H9 (cell line): ENCODE measurements at regions not wholly inside any gene's neighbourhood (a gene's known extent, or its start where the extent isn't known, plus 50 kb on each side); places are given as distances from the start of the nearest gene placed in this dataset.

Experiments
- DNase-seq: peaks from one replicate; pipeline ENCODE4 v3.0.0-alpha.2; 2017
- H2AFZ ChIP-seq: one replicate; pipeline ENCODE4 v1.6.1; 2013; ENCODE audit warnings: mild to moderate bottlenecking, low read length, control low read depth, moderate library complexity
- H2AK5ac ChIP-seq: 2 replicates; pipeline ENCODE4 v1.6.1; 2013; ENCODE audit warnings: low read length, control low read depth, mixed read lengths; ENCODE audit not compliant: insufficient read length
- H2BK120ac ChIP-seq: one replicate; pipeline ENCODE4 v1.6.1; 2013; ENCODE audit warnings: low read depth, mild to moderate bottlenecking, low read length, control low read depth, inconsistent platforms; ENCODE audit not compliant: poor library complexity, severe bottlenecking
- H2BK12ac ChIP-seq: 2 replicates; pipeline ENCODE4 v1.6.1; 2013; ENCODE audit warnings: low read length, control low read depth, mixed read lengths, low read depth; ENCODE audit not compliant: insufficient read length
- H2BK15ac ChIP-seq: 2 replicates; pipeline ENCODE4 v1.6.1; 2013; ENCODE audit warnings: low read depth, low read length, control low read depth
- H2BK20ac ChIP-seq: one replicate; pipeline ENCODE4 v1.6.1; 2013; ENCODE audit warnings: low read depth, mild to moderate bottlenecking, low read length, control low read depth, inconsistent platforms; ENCODE audit not compliant: poor library complexity, severe bottlenecking
- H2BK5ac ChIP-seq: 2 replicates; pipeline ENCODE4 v1.6.1; 2013; ENCODE audit warnings: low read length, control low read depth, mixed read lengths; ENCODE audit not compliant: insufficient read length
- H3K14ac ChIP-seq: 2 replicates; pipeline ENCODE4 v1.6.1; 2013; ENCODE audit warnings: low read length, control low read depth; ENCODE audit not compliant: insufficient read depth
- H3K18ac ChIP-seq: 2 replicates; pipeline ENCODE4 v1.6.1; 2013; ENCODE audit warnings: low read depth, mild to moderate bottlenecking, mixed read lengths, low read length, control low read depth; ENCODE audit not compliant: insufficient read length
- H3K23ac ChIP-seq: 2 replicates; pipeline ENCODE4 v1.6.1; 2013; ENCODE audit warnings: low read length, control low read depth, mixed read lengths, low read depth; ENCODE audit not compliant: insufficient read length
- H3K23me2 ChIP-seq: 2 replicates; pipeline ENCODE4 v1.6.1; 2013; ENCODE audit warnings: low read depth, mild to moderate bottlenecking, mixed read lengths, low read length, control low read depth; ENCODE audit not compliant: insufficient read length, poor library complexity, severe bottlenecking
- H3K27ac ChIP-seq: 2 replicates; pipeline ENCODE4 v1.5.1; 2013; ENCODE audit warnings: low read length, control low read depth, mixed read lengths, low read depth; ENCODE audit not compliant: insufficient read length
- H3K27me3 ChIP-seq: 2 replicates; pipeline ENCODE4 v1.6.1; 2013; ENCODE audit warnings: low read length, control low read depth, inconsistent platforms; ENCODE audit not compliant: insufficient read depth
- H3K4ac ChIP-seq: 2 replicates; pipeline ENCODE4 v1.6.1; 2013; ENCODE audit warnings: low read depth, mild to moderate bottlenecking, control low read depth, inconsistent platforms, low read length, moderate library complexity
- H3K4me1 ChIP-seq: 2 replicates; pipeline ENCODE4 v1.6.1; 2013; ENCODE audit warnings: low read length, control low read depth, inconsistent platforms; ENCODE audit not compliant: insufficient read depth
- H3K4me2 ChIP-seq: 2 replicates; pipeline ENCODE4 v1.6.1; 2013; ENCODE audit warnings: low read length, control low read depth, mixed read lengths; ENCODE audit not compliant: insufficient read length, insufficient read depth
- H3K56ac ChIP-seq: 2 replicates; pipeline ENCODE4 v1.6.1; 2013; ENCODE audit warnings: low read depth, mild to moderate bottlenecking, mixed read lengths, low read length, control low read depth; ENCODE audit not compliant: insufficient read length
- H3K79me1 ChIP-seq: 2 replicates; pipeline ENCODE4 v1.6.1; 2013; ENCODE audit warnings: low read depth, mild to moderate bottlenecking, moderate library complexity, low read length, control low read depth, inconsistent platforms; ENCODE audit not compliant: insufficient read depth, poor library complexity, severe bottlenecking
- H3K79me2 ChIP-seq: 2 replicates; pipeline ENCODE4 v1.6.1; 2013; ENCODE audit warnings: low read length, control low read depth, inconsistent platforms; ENCODE audit not compliant: insufficient read depth
- H3K9ac ChIP-seq: 2 replicates; pipeline ENCODE4 v1.6.1; 2013; ENCODE audit warnings: low read length, control low read depth, mixed read lengths; ENCODE audit not compliant: insufficient read length; ENCODE audit errors: extremely low read depth
- H3K9me3 ChIP-seq: one replicate; pipeline ENCODE4 v1.6.1; 2013; ENCODE audit warnings: low read depth, low read length, inconsistent platforms; ENCODE audit not compliant: control insufficient read depth
- H3T11ph ChIP-seq: one replicate; pipeline ENCODE4 v1.6.1; 2013; ENCODE audit warnings: mild to moderate bottlenecking, low read length, control low read depth, inconsistent platforms
- H4K20me1 ChIP-seq: one replicate; pipeline ENCODE4 v1.6.1; 2013; ENCODE audit not compliant: control insufficient read depth, insufficient read length, insufficient read depth
- H4K5ac ChIP-seq: 2 replicates; pipeline ENCODE4 v1.6.1; 2013; ENCODE audit warnings: low read depth, mild to moderate bottlenecking, mixed read lengths, low read length, control low read depth; ENCODE audit not compliant: insufficient read length
- H4K8ac ChIP-seq: replicated peaks from 2 replicates; pipeline ENCODE4 v1.6.1; 2013; ENCODE audit warnings: low read length, control low read depth, mixed read lengths, low read depth; ENCODE audit not compliant: insufficient read length
- H4K91ac ChIP-seq: 2 replicates; pipeline ENCODE4 v1.6.1; 2013; ENCODE audit warnings: low read depth, mild to moderate bottlenecking, moderate library complexity, mixed read lengths, low read length, control low read depth; ENCODE audit not compliant: insufficient read length
- H3K27ac Mint-ChIP-seq, 3 experiments: 2 replicates in 2 of 3; 3 replicates in 1 of 3; pipeline ENCODE4 v1.8.0; 2020 to 2021; ENCODE audit warnings: mixed read lengths in 3 of 3, mild to moderate bottlenecking in 1 of 3, moderate library complexity in 1 of 3
- H3K27me3 Mint-ChIP-seq: 2 replicates; pipeline ENCODE4 v1.8.0; 2021; ENCODE audit warnings: low read depth, mild to moderate bottlenecking, moderate library complexity, mixed read lengths
- H3K36me3 Mint-ChIP-seq, 3 experiments: 2 replicates in 2 of 3; 3 replicates in 1 of 3; pipeline ENCODE4 v1.8.0; 2020 to 2021; ENCODE audit warnings: low read depth in 3 of 3, mixed read lengths in 3 of 3; ENCODE audit not compliant: insufficient read depth in 1 of 3
- H3K4me1 Mint-ChIP-seq, 2 experiments: 2 replicates each; pipeline ENCODE4 v1.8.0; 2020; ENCODE audit warnings: mixed read lengths in 2 of 2
- H3K4me3 Mint-ChIP-seq, 2 experiments: 2 replicates in 1 of 2; 3 replicates in 1 of 2; pipeline ENCODE4 v1.8.0; 2020 to 2021; ENCODE audit warnings: mild to moderate bottlenecking in 2 of 2, mixed read lengths in 2 of 2, moderate library complexity in 1 of 2
- H3K9me3 Mint-ChIP-seq, 2 experiments: 2 replicates in 1 of 2; 3 replicates in 1 of 2; pipeline ENCODE4 v1.8.0; 2020; ENCODE audit warnings: mild to moderate bottlenecking in 2 of 2, mixed read lengths in 2 of 2, moderate library complexity in 1 of 2
- WGBS: extraction: QIAGEN DNeasy Blood & Tissue Kit; methylation state at CpG from one replicate; pipeline ENCODE4 v1.1.7; 2013; ENCODE audit warnings: missing lambda C conversion rate, low lambda C conversion rate, mixed read lengths; ENCODE audit not compliant: insufficient read length; ENCODE audit errors: extremely low coverage; 5-methylcytosine and 5-hydroxymethylcytosine counted together
- TF ChIP-seq, protein P1 (sequence below): fragments of 200-600 bp; sonication (generic); conservative IDR thresholded peaks from 3 replicates; pipeline ENCODE4 v1.8.0; 2021; ENCODE audit warnings: antibody characterized with exemption, mild to moderate bottlenecking

DNA sequence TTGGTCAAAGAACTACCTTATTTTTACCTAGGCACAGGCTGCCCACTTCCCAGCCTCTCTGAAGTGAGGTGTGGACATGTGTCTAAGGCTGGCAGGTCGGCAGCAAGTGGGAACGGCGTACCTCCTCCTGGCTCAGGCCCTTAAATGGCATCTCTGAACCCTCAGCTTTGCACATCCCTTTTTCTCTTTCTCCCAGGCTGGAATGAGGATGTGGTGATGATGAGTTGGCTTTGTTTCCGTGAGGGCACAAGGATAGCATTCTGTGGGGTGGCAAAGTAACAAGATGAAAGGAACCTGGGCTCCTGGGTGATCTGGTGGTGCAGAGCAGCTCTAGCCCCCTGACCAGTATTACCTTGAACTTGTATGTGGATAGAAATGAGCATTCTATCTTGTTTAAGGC lies 196.8 kb downstream of the REEP3 start:
- no peak overlapping the region for H3K18ac ChIP-seq
- no peaks in the 10 kb centered on the region for H3K27me3 ChIP-seq
- no peak overlapping the region for H3K4ac ChIP-seq
- no peak overlapping the region for H2AK5ac ChIP-seq
- no peak overlapping the region for H3K23ac ChIP-seq
- H3K23me2 ChIP-seq, result no peaks in the 10 kb centered on the region
- no peak overlapping the region for H4K91ac ChIP-seq
- no peaks in the 10 kb centered on the region; a peak in 1 of 7 replicates for H3K36me3 Mint-ChIP-seq
- TF ChIP-seq, protein P1, sequence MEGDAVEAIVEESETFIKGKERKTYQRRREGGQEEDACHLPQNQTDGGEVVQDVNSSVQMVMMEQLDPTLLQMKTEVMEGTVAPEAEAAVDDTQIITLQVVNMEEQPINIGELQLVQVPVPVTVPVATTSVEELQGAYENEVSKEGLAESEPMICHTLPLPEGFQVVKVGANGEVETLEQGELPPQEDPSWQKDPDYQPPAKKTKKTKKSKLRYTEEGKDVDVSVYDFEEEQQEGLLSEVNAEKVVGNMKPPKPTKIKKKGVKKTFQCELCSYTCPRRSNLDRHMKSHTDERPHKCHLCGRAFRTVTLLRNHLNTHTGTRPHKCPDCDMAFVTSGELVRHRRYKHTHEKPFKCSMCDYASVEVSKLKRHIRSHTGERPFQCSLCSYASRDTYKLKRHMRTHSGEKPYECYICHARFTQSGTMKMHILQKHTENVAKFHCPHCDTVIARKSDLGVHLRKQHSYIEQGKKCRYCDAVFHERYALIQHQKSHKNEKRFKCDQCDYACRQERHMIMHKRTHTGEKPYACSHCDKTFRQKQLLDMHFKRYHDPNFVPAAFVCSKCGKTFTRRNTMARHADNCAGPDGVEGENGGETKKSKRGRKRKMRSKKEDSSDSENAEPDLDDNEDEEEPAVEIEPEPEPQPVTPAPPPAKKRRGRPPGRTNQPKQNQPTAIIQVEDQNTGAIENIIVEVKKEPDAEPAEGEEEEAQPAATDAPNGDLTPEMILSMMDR, result no peak
- H2AFZ ChIP-seq, result no peak overlapping the region
- no peak overlapping the region for H3K9ac ChIP-seq
- no peak overlapping the region for H3K4me3 Mint-ChIP-seq
- no peak overlapping the region for H2BK120ac ChIP-seq
- H3K27me3 Mint-ChIP-seq, result peaks cover 2% of the 10 kb centered on the region
- no peak overlapping the region for H2BK5ac ChIP-seq
- H3K4me1 Mint-ChIP-seq, result peaks cover 44 to 49% of the 10 kb centered on the region in 2 experiments
- peaks cover 7% of the 10 kb centered on the region for H3K4me1 ChIP-seq
- H4K8ac ChIP-seq, result no peak overlapping the region
- H2BK12ac ChIP-seq, result no peak overlapping the region
- H3K14ac ChIP-seq, result no peak overlapping the region; the same call in 1 of the 2 replicates
- H3K9me3 ChIP-seq, result no peaks in the 10 kb centered on the region
- H3K79me1 ChIP-seq, result no peaks in the 10 kb centered on the region
- no peak overlapping the region for H3K27ac ChIP-seq
- no CpG with 5 or more reads among the region's 4 CpGs for WGBS
- H3K9me3 Mint-ChIP-seq, result no peaks in the 10 kb centered on the region
- no peak for DNase-seq
- H2BK20ac ChIP-seq, result no peak overlapping the region
- H3K56ac ChIP-seq, result no peak overlapping the region
- H3K79me2 ChIP-seq, result no peaks in the 10 kb centered on the region
- no peak overlapping the region for H2BK15ac ChIP-seq
- no peak overlapping the region for H3K4me2 ChIP-seq
- peak overlapping the region in 2 of 3 experiments; percentile 6 to 16; a peak in 2 of 7 replicates for H3K27ac Mint-ChIP-seq
- no peak overlapping the region for H3T11ph ChIP-seq
- H4K20me1 ChIP-seq, result no peaks in the 10 kb centered on the region
- H4K5ac ChIP-seq, result no peak overlapping the region
